Liver (tissue), 8 donors: ENCODE measurements at regions not wholly inside any gene's neighbourhood (a gene's known extent, or its start where the extent isn't known, plus 50 kb on each side); places are given as distances from the start of the nearest gene placed in this dataset.

Experiments used
- DNase-seq: peaks from one replicate; pipeline ENCODE4 v3.0.0-alpha.2; 2017; ENCODE audit warnings: low spot score
- H3K27ac ChIP-seq, 2 donors: one replicate each; pipeline ENCODE4 v1.7.0; 2013; ENCODE audit warnings: inconsistent platforms in 2 of 2, low read length in 2 of 2, control low read depth in 1 of 2, low read depth in 1 of 2, mild to moderate bottlenecking in 1 of 2
- H3K27me3 ChIP-seq, 4 donors: one replicate each; pipeline versions ENCODE4 v1.6.1 to v1.7.0; 2013; ENCODE audit warnings: low read length in 3 of 4, inconsistent platforms in 1 of 4, mild to moderate bottlenecking in 1 of 4, moderate library complexity in 1 of 4; ENCODE audit not compliant: control insufficient read depth in 4 of 4, insufficient read depth in 4 of 4
- H3K36me3 ChIP-seq, 4 donors: one replicate each; pipeline versions ENCODE4 v1.6.1 to v1.7.0; 2013; ENCODE audit warnings: low read length in 3 of 4, mild to moderate bottlenecking in 3 of 4, low read depth in 1 of 4, moderate library complexity in 1 of 4; ENCODE audit not compliant: control insufficient read depth in 4 of 4, insufficient read depth in 3 of 4
- H3K4me1 ChIP-seq, 4 donors: one replicate each; pipeline versions ENCODE4 v1.6.1 to v1.7.0; 2013; ENCODE audit warnings: low read length in 3 of 4, mild to moderate bottlenecking in 3 of 4, moderate library complexity in 1 of 4; ENCODE audit not compliant: control insufficient read depth in 4 of 4, insufficient read depth in 4 of 4
- H3K4me3 ChIP-seq, 3 donors: one replicate each; pipeline versions ENCODE4 v1.6.1 to v1.7.0; 2013; ENCODE audit warnings: low read length in 3 of 3, control low read depth in 1 of 3, low read depth in 1 of 3, mild to moderate bottlenecking in 1 of 3
- H3K9ac ChIP-seq, 2 donors: one replicate each; pipeline ENCODE4 v1.7.0; 2013; ENCODE audit warnings: low read length in 2 of 2, mild to moderate bottlenecking in 2 of 2, moderate library complexity in 2 of 2, control low read depth in 1 of 2, low read depth in 1 of 2
- H3K9me3 ChIP-seq, 4 donors: one replicate each; pipeline versions ENCODE4 v1.6.1 to v1.7.0; 2013; ENCODE audit warnings: low read length in 3 of 4; ENCODE audit not compliant: control insufficient read depth in 4 of 4
- EGR1 ChIP-seq, 2 donors: IDR thresholded peaks; 2 replicates each; pipeline ENCODE4 v1.6.1; 2016 to 2018; ENCODE audit warnings: antibody characterized with exemption in 2 of 2, low read depth in 2 of 2
- FOXA1 ChIP-seq: IDR thresholded peaks from 2 replicates; pipeline ENCODE4 v1.6.1; 2016; ENCODE audit warnings: antibody characterized with exemption
- FOXA2 ChIP-seq: IDR thresholded peaks from 2 replicates; pipeline ENCODE4 v1.6.1; 2016; ENCODE audit warnings: antibody characterized with exemption
- GABPA ChIP-seq, 2 donors: IDR thresholded peaks in 1 of 2; conservative IDR thresholded peaks in 1 of 2; 2 replicates each; pipeline ENCODE4 v1.6.1; 2016; ENCODE audit warnings: antibody characterized with exemption in 2 of 2, mild to moderate bottlenecking in 1 of 2, moderate library complexity in 1 of 2
- HNF4A ChIP-seq, 2 donors: conservative IDR thresholded peaks; 2 replicates each; pipeline ENCODE4 v1.6.1; 2016; ENCODE audit warnings: antibody characterized with exemption in 2 of 2, mild to moderate bottlenecking in 2 of 2
- HNF4G ChIP-seq: IDR thresholded peaks from 2 replicates; pipeline ENCODE4 v1.6.1; 2016; ENCODE audit warnings: antibody characterized with exemption
- JUND ChIP-seq, 2 donors: IDR thresholded peaks; 2 replicates each; pipeline ENCODE4 v1.6.1; 2016; ENCODE audit warnings: antibody characterized with exemption in 2 of 2
- MAX ChIP-seq: IDR thresholded peaks from 2 replicates; pipeline ENCODE4 v1.6.1; 2016; ENCODE audit warnings: antibody characterized with exemption
- NR2F2 ChIP-seq: IDR thresholded peaks from 2 replicates; pipeline ENCODE4 v1.6.1; 2016; ENCODE audit warnings: antibody characterized with exemption
- RAD21 ChIP-seq, 2 donors: IDR thresholded peaks; 2 replicates each; pipeline ENCODE4 v1.6.1; 2016; ENCODE audit warnings: antibody characterized with exemption in 2 of 2, mild to moderate bottlenecking in 2 of 2
- REST ChIP-seq: IDR thresholded peaks from 2 replicates; pipeline ENCODE4 v1.6.1; 2016; ENCODE audit warnings: antibody characterized with exemption, mild to moderate bottlenecking
- RXRA ChIP-seq, 2 donors: IDR thresholded peaks; 2 replicates each; pipeline ENCODE4 v1.6.1; 2017 to 2018; ENCODE audit warnings: antibody characterized with exemption in 2 of 2, mild to moderate bottlenecking in 1 of 2
- SP1 ChIP-seq: IDR thresholded peaks from 2 replicates; pipeline ENCODE4 v1.6.1; 2018; ENCODE audit warnings: antibody characterized with exemption, mild to moderate bottlenecking
- TAF1 ChIP-seq: conservative IDR thresholded peaks from 2 replicates; pipeline ENCODE4 v1.6.1; 2016; ENCODE audit warnings: antibody characterized with exemption, mild to moderate bottlenecking
- YY1 ChIP-seq: IDR thresholded peaks from 2 replicates; pipeline ENCODE4 v1.6.1; 2016; ENCODE audit warnings: antibody characterized with exemption, mild to moderate bottlenecking
- WGBS: extraction: QIAGEN DNeasy Blood & Tissue Kit; methylation state at CpG from one replicate; pipeline ENCODE4 v1.1.7; 2013; 5-methylcytosine and 5-hydroxymethylcytosine counted together
- TF ChIP-seq, protein P1 (sequence below): IDR thresholded peaks from 2 replicates; pipeline ENCODE4 v1.6.1; 2016; ENCODE audit warnings: antibody characterized with exemption
- TF ChIP-seq, protein P2 (sequence below): fragments of 150-350 bp; IDR thresholded peaks from 2 replicates; pipeline ENCODE4 v1.5.1; 2017; ENCODE audit warnings: improper control_type of control experiment, low read depth, low read length; ENCODE audit not compliant: missing input control
- donor health status: healthy.
- donor health status: healthy.
- donor health status: healthy.
- donor health status: healthy.
- donor health status: healthy.

GRCh38 chr2:120929829-120930228 lies 194.2 kb downstream of the GLI2 start:
- DNase-seq = no peak

DNA sequence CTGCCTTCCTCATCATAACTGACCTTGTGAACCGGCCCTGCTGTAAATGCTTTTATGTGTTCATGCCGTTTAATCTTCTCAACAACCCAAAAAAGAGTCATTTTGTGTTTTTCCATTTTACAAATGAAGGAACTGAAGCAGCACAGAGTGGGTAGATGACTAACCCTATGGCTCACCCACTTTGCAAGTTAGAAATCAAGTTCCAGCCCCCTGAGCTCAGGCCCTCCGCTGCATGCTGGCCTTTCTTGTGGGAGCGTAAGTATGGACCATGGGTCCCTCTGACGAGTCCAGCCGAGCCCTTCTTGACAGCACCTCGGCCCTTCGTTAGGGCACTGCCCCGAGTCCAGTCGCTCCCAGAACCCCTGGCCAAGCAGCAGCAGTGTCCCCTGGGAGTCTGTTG lies 194.6 kb downstream of the GLI2 start:
- Histone ChIP-seq H3K9me3 (no peaks in the 10 kb centered on the region), H3K9ac (no peak overlapping the region), H3K36me3 (no peaks in the 10 kb centered on the region), H3K4me3 (no peak overlapping the region), H3K27ac (no peak overlapping the region), H3K27me3 (no peaks in the 10 kb centered on the region), H3K4me1 (no peaks in the 10 kb centered on the region)
- TF ChIP-seq HNF4G = no peak
- no peak for TF ChIP-seq GABPA (IDR thresholded peaks at IDR 0.05 in 1 of 2, conservative IDR thresholded peaks at IDR 0.05 in 1 of 2)
- DNase-seq = no peak
- 91% methylated on average over 10 of the region's 10 CpGs for WGBS

More at GRCh38 chr2:120929829-120930228, 194.2 kb downstream of the GLI2 start:
- no peak overlapping the region for H3K4me3 ChIP-seq
- TF ChIP-seq FOXA1 (no peak), GABPA (IDR thresholded peaks at IDR 0.05 in 1 of 2, conservative IDR thresholded peaks at IDR 0.05 in 1 of 2) (no peak), FOXA2 (no peak), RXRA (IDR thresholded peaks at IDR 0.05) (no peak), SP1 (no peak), NR2F2 (no peak), HNF4G (no peak), JUND (IDR thresholded peaks at IDR 0.05) (no peak), MAX (no peak), RAD21 (IDR thresholded peaks at IDR 0.05) (no peak), EGR1 (IDR thresholded peaks at IDR 0.05; ENCODE audit: low read depth in 2 of 2) (no peak), REST (no peak), YY1 (no peak), HNF4A (conservative IDR thresholded peaks at IDR 0.05) (no peak), TAF1 (no peak)
- TF ChIP-seq, protein P1, sequence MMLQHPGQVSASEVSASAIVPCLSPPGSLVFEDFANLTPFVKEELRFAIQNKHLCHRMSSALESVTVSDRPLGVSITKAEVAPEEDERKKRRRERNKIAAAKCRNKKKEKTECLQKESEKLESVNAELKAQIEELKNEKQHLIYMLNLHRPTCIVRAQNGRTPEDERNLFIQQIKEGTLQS = no peak
- TF ChIP-seq, protein P2, sequence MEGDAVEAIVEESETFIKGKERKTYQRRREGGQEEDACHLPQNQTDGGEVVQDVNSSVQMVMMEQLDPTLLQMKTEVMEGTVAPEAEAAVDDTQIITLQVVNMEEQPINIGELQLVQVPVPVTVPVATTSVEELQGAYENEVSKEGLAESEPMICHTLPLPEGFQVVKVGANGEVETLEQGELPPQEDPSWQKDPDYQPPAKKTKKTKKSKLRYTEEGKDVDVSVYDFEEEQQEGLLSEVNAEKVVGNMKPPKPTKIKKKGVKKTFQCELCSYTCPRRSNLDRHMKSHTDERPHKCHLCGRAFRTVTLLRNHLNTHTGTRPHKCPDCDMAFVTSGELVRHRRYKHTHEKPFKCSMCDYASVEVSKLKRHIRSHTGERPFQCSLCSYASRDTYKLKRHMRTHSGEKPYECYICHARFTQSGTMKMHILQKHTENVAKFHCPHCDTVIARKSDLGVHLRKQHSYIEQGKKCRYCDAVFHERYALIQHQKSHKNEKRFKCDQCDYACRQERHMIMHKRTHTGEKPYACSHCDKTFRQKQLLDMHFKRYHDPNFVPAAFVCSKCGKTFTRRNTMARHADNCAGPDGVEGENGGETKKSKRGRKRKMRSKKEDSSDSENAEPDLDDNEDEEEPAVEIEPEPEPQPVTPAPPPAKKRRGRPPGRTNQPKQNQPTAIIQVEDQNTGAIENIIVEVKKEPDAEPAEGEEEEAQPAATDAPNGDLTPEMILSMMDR = no peak
- WGBS = 79% methylated on average over 2 of the region's 2 CpGs
- H3K9ac ChIP-seq = no peak overlapping the region
- H3K36me3 ChIP-seq = no peaks in the 10 kb centered on the region
- no peaks in the 10 kb centered on the region for H3K4me1 ChIP-seq
- H3K9me3 ChIP-seq = no peaks in the 10 kb centered on the region
- no peaks in the 10 kb centered on the region for H3K27me3 ChIP-seq
- H3K27ac ChIP-seq = no peak overlapping the region
